Stimulated activated naive CD4-positive, alpha-beta T cell treated with Interleukin-2 at 50 U/mL for 16 hours (primary cell): ENCODE measurements at regions not wholly inside any gene's neighbourhood (a gene's known extent, or its start where the extent isn't known, plus 50 kb on each side); places are given as distances from the start of the nearest gene placed in this dataset.
"Not testable (repeated sequence)": the region's sequence is repeated elsewhere in the genome, so short reads cannot be mapped to it uniquely, and the experiment has no call there.

Source experiments
- DNase-seq: peaks from one replicate; lab custom pipeline; 2025; lab: John Stamatoyannopoulos, UW

- no peak for DNase-seq
Observed at GRCh38 chr13:21882766-21883165, 211.9 kb downstream of the FGF9 start.

DNA sequence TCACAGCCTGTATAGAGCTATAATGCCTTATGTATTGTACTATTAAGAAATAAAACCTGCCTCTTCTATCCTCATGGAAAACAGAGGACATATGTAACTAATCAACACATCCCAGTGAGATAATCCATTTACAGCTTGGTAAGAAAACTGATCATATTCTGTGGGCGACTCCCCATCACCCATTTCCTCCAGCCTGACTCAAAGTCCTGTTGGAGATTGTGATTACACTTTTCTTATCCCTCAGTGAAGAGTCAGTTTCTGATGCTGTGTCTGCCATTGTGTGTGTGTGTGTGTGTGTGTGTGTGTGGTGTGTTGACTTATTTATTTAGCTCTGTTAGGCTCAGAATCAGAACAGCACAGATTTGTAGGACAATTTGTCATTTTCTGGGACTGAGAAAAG lies 212.8 kb downstream of the FGF9 start:
- no peak for DNase-seq

GRCh38 chr13:21884299-21884909 lies 213.5 kb downstream of the FGF9 start:
- DNase-seq = no peak

DNA sequence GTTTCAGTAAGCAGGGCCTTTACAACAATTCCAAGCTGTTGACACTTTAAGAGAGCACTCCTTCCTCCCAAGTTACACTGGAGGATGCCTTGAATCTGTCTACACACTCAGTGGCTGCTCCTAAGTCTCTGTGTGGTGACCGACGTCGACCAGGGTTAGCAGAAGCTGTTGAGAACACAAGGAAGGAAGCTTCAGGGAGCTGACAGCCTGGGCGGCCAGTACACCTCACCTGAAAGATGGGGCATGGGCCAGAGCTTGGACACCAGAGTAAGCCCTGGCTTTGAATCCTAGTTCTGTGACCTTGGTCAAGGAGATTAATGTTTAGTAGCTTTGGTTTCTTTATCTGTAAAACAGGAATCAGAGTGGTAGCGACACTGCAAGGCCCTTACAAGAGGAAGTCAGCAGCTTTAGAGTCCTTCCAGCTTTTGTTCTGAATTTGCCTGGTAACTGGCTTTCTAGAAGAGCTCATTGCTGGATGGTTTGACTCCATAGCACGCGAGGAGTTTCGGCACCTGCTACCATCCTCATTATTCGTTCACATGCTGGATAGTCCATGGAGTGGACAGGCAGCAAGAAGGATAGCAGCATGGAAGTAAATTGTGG lies 214.2 kb downstream of the FGF9 start:
- no peak for DNase-seq

DNA sequence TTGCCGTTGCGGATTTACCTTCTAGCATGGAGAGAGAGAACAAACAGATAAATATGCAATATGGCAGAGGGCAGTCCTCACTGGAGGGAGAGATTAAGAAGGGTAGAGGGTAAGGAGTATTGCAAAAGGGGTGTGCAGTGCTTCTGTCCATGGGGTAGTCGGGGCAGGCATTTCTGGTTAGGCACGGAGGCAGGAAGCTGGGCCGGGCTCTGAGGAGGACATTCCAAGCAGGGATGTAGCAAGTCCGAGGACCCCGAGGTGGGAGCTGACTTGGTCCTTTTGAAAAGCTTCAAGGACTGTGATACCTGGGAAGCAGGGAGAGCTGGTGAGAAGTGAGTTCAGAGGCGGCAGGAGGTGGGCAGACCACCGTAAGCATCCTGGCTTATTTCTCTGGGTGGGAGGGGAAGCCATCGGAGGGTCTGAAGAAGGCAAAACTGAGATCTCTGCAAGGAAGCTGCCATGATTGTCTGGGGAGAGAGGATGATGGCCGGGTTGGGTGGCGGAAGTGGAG lies 214.9 kb downstream of the FGF9 start:
- DNase-seq = no peak

DNA sequence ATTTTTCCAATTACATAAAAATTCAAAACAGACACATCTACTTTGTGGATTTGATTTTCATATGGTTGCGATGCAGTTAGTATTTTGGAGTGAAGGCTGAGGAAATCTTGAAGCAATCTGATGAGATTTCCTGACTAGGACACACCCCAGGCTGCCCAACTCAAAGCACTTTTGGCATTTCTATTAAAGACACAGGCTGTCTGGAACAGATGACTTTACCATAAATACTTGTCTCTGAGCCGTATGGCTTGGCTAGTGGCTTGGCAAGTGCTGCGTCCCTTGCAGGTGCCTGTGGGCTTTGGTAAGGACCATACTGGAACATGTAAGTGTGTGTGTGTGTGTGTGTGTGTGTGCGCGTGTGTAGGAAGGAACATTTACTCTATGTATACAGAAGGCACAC lies 218.8 kb downstream of the FGF9 start:
- no peak for DNase-seq

- DNase-seq = not testable (repeated sequence)
Observed at GRCh38 chr13:21890220-21890619, 219.3 kb downstream of the FGF9 start.

DNA sequence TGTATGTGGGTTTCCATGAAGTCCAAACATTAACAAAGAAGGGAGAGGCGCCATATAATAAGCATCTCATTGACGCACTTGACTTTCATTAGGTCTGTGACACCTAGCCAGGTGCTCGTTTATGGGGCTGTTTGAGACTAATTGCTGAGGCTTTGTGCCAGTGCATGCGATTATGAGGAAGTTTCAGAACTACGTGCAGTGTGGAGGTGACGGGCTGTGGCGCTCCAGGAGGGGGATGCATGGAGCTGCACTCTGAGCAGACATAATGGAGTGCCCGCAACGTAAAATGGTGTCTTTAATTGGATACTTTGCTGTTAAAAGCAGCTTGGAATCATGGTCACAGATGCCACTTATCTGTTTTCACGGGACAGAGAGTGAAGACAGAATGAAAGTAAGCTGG lies 223.2 kb downstream of the FGF9 start:
- no peak for DNase-seq

DNA sequence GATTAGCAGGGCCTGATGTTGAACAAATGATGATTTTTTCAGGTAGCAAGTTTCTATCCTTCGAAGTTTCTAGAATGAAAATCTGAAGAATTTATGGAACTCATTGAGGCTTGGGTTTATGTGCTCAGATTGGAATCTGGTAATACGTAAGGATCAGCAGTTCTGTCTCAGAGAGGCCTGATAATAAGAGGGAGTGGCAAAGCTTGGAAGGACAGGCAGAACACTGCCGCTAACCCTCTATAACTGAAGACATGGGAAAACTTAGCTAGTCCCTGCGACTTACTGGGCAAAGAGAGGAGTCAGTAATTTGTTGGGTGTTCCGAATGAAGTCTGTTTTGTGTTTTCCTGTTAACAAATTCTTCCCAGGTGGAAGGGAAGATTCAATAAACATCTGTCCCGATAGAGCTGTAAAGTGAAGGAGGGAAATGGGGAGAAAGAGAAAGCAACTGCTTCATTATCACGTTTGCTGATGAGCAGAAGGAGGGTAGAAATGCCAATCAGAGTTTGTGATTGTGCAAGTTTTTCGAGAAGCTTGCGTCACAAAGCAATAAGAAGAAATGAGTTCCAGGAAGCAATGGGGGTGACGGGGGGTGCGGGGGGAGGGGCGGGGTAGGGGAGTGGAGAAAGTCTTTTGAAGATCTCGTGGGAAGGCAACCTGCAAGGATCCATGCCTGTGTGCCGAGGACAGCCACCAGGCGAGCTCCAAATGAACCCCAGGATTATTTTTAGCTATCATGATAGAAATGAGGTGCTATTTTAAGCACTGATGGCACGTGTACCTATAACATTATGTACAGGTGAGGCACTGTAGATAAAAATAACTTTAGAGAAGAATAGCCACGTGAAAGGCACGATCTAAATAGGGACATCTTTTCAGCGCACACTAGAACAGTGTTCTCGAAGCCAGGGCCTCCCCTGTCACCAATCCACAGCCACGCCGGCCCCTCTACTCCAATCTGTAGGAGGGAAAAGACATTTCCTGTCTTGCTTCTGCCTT lies 224.1 kb downstream of the FGF9 start:
- DNase-seq = no peak

GRCh38 chr13:21895779-21896178 lies 224.9 kb downstream of the FGF9 start:
- DNase-seq = no peak

DNA sequence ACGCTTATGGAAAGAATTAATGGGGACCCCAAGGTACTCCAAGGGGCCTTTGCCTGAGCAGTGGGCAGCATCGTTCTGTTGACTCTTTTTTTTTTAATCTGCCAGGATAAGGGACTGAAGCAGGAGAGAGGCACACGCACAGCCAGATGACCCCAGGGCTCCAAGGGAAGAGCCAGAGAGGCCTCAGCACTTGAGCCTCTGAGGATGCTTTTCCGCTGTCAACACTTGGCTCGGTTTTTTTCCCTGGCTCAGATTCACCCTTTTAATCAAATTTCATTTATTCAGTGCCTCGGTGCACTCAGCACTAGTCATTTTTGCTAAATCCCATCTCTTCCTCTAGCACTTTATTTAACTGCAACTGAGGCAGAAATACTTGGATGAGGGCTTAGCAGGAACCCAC lies 226.3 kb downstream of the FGF9 start:
- DNase-seq = no peak

- DNase-seq = no peak
Observed at GRCh38 chr13:21898459-21898858, 227.6 kb downstream of the FGF9 start.

- no peak for DNase-seq
Observed at GRCh38 chr13:21898945-21899344, 228.1 kb downstream of the FGF9 start.

DNA sequence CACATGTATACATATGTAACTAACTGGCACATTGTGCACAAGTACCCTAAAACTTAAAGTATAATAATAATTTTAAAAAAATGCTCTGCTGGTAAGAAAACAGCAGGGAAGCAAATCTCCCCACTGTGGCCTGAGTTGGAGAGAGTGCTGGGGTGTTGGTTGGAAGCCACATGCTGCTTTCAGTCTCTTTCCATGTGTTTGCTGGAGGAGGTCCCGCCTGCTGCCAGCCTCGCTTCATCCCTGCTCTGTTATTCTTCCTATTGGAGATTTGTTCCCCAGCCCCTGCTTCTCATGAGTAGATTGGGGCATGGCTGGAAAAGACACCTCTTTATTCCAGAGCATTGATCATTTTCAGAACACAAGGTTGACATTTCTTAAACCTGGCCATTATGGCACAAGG lies 230.5 kb downstream of the FGF9 start:
- no peak for DNase-seq

DNA sequence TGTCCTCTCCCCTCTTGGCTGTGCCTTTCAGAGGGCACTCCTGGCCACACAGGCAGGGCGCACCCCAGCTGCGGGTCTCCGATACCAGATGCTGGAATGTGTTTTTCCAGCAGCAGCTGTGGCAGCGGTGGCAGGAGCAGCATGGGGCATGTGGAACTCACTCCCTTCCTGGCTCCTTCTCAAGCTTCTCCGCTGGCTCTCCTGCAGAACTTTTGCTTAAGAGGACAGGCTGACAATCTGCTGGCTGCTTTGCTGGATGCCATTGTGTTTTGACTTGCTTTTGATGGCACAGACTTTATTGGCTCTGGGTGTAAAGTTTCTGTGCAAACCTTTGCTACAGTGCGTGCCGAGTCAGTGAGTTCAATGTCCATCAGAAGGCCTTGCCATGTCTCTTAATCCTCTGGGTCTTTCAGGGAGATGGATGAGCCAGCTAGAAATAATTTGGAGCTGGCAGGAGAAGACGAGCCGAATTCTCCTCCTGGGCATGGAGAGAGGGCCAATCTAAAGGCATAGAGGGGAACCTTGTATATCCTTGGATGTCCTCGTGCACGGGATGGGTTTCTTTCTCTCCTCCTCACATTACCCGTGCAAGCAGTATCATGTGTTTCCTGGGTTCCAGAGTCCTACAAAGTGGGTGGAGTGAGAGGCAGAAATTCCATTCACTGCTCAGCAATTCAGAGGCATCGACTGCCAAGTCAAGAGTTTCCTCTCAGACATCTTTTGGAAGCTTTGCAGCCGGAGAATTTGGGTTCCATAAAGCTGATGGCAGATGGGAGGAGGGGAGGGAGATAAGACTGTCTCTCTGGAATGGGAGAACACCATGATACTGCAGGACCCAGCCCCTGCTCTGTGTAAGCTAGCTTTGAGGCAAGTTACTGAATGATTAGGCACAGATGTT lies 231.2 kb downstream of the FGF9 start:
- DNase-seq = no peak

GRCh38 chr13:21902709-21903098 lies 231.8 kb downstream of the FGF9 start:
- no peak for DNase-seq

GRCh38 chr13:21905486-21905885 lies 234.6 kb downstream of the FGF9 start:
- no peak for DNase-seq

DNA sequence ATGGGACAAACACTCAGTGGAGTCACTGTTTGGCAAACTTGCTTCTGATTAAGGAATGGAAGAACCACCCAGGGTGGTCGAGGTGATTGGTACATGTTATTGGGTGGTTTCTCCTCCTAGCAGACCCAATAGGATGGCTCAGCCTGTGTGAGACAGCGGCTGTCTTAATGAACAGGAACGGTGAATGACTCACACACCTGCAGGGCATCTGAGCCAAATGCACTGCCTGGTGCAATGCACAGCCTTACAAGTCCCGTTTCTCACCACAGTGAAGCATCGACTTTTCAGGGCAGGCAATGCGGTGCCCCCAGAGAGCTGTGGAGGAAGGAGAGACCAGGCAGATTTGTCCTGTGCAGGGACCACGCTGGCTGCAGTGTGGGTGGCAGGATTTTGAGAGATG lies 238.5 kb downstream of the FGF9 start:
- no peak for DNase-seq

GRCh38 chr13:21910546-21910945 lies 239.7 kb downstream of the FGF9 start:
- DNase-seq = no peak

DNA sequence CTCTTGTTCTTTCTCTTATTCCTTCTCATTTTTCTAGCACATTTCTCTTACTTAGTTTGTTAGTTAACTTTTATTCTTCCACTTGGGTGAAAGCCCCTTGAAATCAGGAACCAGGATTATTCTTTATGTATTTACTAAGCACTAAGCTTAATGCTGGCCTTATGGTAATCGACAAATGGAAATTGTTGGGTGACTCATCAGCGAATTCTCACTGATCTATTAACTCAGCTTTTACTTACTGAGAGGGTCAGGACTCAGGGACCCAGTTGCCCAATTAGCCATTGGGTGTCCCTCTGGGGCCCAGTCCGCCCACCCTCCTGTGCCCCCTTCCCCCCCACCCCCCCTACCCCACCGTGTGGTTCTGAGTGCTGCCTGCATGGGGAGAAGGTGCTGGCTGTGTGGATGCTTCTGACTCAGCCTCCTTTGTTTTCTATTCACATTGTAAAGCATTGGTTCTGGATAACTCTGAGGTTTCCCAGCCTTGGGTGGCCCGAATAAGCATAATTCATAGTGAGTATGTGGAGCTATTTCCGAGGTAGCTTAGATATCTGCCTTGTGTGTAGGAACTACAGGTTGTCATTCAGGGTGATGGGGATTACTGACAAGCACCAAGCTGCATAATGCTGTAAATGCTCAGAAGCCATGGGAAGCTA lies 240.9 kb downstream of the FGF9 start:
- DNase-seq = no peak

- no peak for DNase-seq
Observed at GRCh38 chr13:21913010-21913409, 242.1 kb downstream of the FGF9 start.
